HepG2 (cell line): ENCODE measurements at regions not wholly inside any gene's neighbourhood (a gene's known extent, or its start where the extent isn't known, plus 50 kb on each side); places are given as distances from the start of the nearest gene placed in this dataset.

Experiments
- ATF1 ChIP-seq: IDR thresholded peaks from 2 replicates; pipeline ENCODE4 v1.6.1; 2016; ENCODE audit warnings: mild to moderate bottlenecking, control low read depth
- CBX1 ChIP-seq: IDR thresholded peaks from one replicate; pipeline ENCODE4 v1.6.1; 2016; ENCODE audit warnings: antibody characterized with exemption, low read depth
- GABPB1 ChIP-seq: IDR thresholded peaks from 2 replicates; pipeline ENCODE4 v1.6.1; 2016; ENCODE audit warnings: mild to moderate bottlenecking, missing genetic modification reagents, moderate library complexity, missing compliant biosample characterization
- GATAD2A ChIP-seq: IDR thresholded peaks from 2 replicates; pipeline ENCODE4 v1.6.1; 2016
- GPN1 ChIP-seq: sonication (generic); formaldehyde crosslinking; IDR thresholded peaks from 2 replicates; pipeline ENCODE4 v1.5.1; 2020; ENCODE audit warnings: missing genetic modification reagents, borderline replicate concordance
- HMGA1 ChIP-seq: sonication (generic); formaldehyde crosslinking; conservative IDR thresholded peaks from 2 replicates; pipeline ENCODE4 v1.4.0; 2020; ENCODE audit warnings: missing genetic modification reagents
- HNF4A ChIP-seq: sonication (generic); formaldehyde crosslinking; IDR thresholded peaks from 2 replicates; pipeline ENCODE4 v1.4.0; 2020; ENCODE audit warnings: missing genetic modification reagents
- KDM5A ChIP-seq: fragments of 200-600 bp; sonication (generic); IDR thresholded peaks from 2 replicates; pipeline ENCODE4 v1.7.0; 2018; ENCODE audit warnings: antibody characterized with exemption, mild to moderate bottlenecking, low read length, borderline replicate concordance
- MAFF ChIP-seq: IDR thresholded peaks from 2 replicates; pipeline ENCODE4 v1.6.1; 2011; ENCODE audit warnings: low read depth, low read length, improper control_type of control experiment
- MAFK ChIP-seq, 2 experiments: IDR thresholded peaks in 1 of 2; conservative IDR thresholded peaks in 1 of 2; 2 replicates each; pipeline ENCODE4 v1.6.1; 2011; ENCODE audit warnings: improper control_type of control experiment in 2 of 2, low read length in 2 of 2
- MIXL1 ChIP-seq: IDR thresholded peaks from 2 replicates; pipeline ENCODE4 v1.6.1; 2016
- NFE2 ChIP-seq: sonication (generic); formaldehyde crosslinking; IDR thresholded peaks from 2 replicates; pipeline ENCODE4 v1.4.0; 2020; ENCODE audit warnings: missing genetic modification reagents
- NFIC ChIP-seq: IDR thresholded peaks from 2 replicates; pipeline ENCODE4 v1.6.1; 2012; ENCODE audit warnings: mild to moderate bottlenecking, low read length, inconsistent platforms
- ONECUT2 ChIP-seq: sonication (generic); formaldehyde crosslinking; IDR thresholded peaks from 2 replicates; pipeline ENCODE4 v1.4.0; 2020; ENCODE audit warnings: missing genetic modification reagents
- PPARG ChIP-seq: conservative IDR thresholded peaks from 2 replicates; pipeline ENCODE4 v1.6.1; 2016; ENCODE audit warnings: missing biosample characterization, missing genetic modification reagents
- SAP130 ChIP-seq: IDR thresholded peaks from 2 replicates; pipeline ENCODE4 v1.6.1; 2016; ENCODE audit warnings: low read depth
- SIN3A ChIP-seq: IDR thresholded peaks from 2 replicates; pipeline ENCODE4 v1.6.1; 2011; ENCODE audit warnings: low read depth, mild to moderate bottlenecking, control low read depth, low read length, borderline replicate concordance
- SNAI1 ChIP-seq: sonication (generic); formaldehyde crosslinking; IDR thresholded peaks from 2 replicates; pipeline ENCODE4 v1.5.0; 2020; ENCODE audit warnings: mild to moderate bottlenecking, missing genetic modification reagents, borderline replicate concordance
- SUZ12 ChIP-seq: fragments of 150-350 bp; IDR thresholded peaks from 2 replicates; pipeline ENCODE4 v1.6.1; 2014; ENCODE audit warnings: low read depth, low read length
- ZFP37 ChIP-seq: sonication (generic); formaldehyde crosslinking; IDR thresholded peaks from 2 replicates; pipeline ENCODE4 v1.4.0; 2020; ENCODE audit warnings: missing genetic modification reagents, borderline replicate concordance
- ZNF251 ChIP-seq: sonication (generic); formaldehyde crosslinking; IDR thresholded peaks from 2 replicates; pipeline ENCODE4 v1.9.0; 2021; ENCODE audit warnings: mild to moderate bottlenecking, missing genetic modification reagents
- ZNF256 ChIP-seq: sonication (generic); formaldehyde crosslinking; conservative IDR thresholded peaks from 2 replicates; pipeline ENCODE4 v1.4.0; 2020; ENCODE audit warnings: missing genetic modification reagents
- ZNF317 ChIP-seq: sonication (generic); formaldehyde crosslinking; IDR thresholded peaks from 2 replicates; pipeline ENCODE4 v1.5.0; 2020; ENCODE audit warnings: mild to moderate bottlenecking, missing genetic modification reagents
- ZNF484 ChIP-seq: sonication (generic); formaldehyde crosslinking; IDR thresholded peaks from 2 replicates; pipeline ENCODE4 v1.5.1; 2020; ENCODE audit warnings: mild to moderate bottlenecking, low read depth, missing genetic modification reagents, borderline replicate concordance
- ZNF549 ChIP-seq: sonication (generic); formaldehyde crosslinking; IDR thresholded peaks from 2 replicates; pipeline ENCODE4 v1.5.0; 2020; ENCODE audit warnings: missing genetic modification reagents
- ZNF570 ChIP-seq: sonication (generic); formaldehyde crosslinking; IDR thresholded peaks from 2 replicates; pipeline ENCODE4 v1.4.0; 2020; ENCODE audit warnings: mild to moderate bottlenecking, missing genetic modification reagents, borderline replicate concordance
- ZNF720 ChIP-seq: sonication (generic); formaldehyde crosslinking; IDR thresholded peaks from 2 replicates; pipeline ENCODE4 v1.4.0; 2020; ENCODE audit warnings: missing genetic modification reagents
- ZNF816 ChIP-seq: sonication (generic); formaldehyde crosslinking; IDR thresholded peaks from 2 replicates; pipeline ENCODE4 v1.8.0; 2022; ENCODE audit warnings: missing genetic modification reagents, mild to moderate bottlenecking, borderline replicate concordance
- TF ChIP-seq, protein P1 (sequence below): sonication (generic); formaldehyde crosslinking; IDR thresholded peaks from 2 replicates; pipeline ENCODE4 v1.5.0; 2020; ENCODE audit warnings: missing genetic modification reagents
- TF ChIP-seq, protein P2 (sequence below): sonication (generic); formaldehyde crosslinking; IDR thresholded peaks from 2 replicates; pipeline ENCODE4 v1.4.0; 2020; ENCODE audit warnings: mild to moderate bottlenecking, missing genetic modification reagents
- TF ChIP-seq, protein P3 (sequence below): sonication (generic); formaldehyde crosslinking; IDR thresholded peaks from 2 replicates; pipeline ENCODE4 v1.4.0; 2020; ENCODE audit warnings: missing genetic modification reagents, mild to moderate bottlenecking, borderline replicate concordance

DNA sequence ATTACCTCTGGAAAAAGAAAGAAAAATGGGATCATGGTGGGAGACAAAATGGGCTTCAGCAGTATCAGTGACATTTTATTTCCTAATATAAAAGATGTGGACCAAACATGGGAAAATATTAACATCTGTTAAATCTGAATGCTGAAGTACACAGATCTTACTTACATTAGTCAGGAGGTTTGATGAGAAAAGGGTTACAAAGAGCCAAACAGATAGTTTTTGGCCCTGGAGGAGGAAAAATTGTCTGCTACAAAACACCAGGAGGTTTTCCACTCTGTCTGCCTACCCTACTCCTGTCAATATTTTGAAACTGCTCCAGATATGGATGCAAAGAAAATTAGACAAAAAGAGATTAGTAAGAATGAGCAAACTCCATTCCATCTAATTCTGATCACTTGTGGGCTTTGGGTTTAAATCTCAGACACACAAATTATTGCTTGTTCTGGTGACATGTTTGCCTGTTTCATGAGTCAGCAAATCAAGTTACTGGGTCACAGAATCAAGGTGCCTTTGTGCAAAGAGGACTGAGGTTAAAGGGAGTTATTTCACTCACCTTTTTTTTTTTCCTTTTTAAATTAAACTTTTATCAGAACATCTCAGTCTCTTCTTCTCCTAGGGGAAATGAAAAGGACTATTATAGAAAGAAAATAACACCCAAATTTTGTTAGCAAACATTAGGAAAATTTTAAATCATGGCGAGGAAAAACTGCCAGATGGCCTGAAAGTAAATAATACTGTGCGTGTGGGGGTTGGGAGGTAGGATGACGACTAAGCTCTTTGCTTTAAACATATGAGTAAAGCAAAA is 87.0 kb upstream of the SPATS2L start (continued):
- TF ChIP-seq SIN3A (no peak), SNAI1 (CRISPR knock-in tag) (no peak), MAFF (peak; percentile 100), ZNF549 (CRISPR knock-in tag) (no peak), CBX1 (no peak), GATAD2A (CRISPR knock-in tag) (peak; percentile 53), ONECUT2 (CRISPR knock-in tag) (no peak), PPARG (CRISPR knock-in tag) (0 out of 2 replicates have a peak, but pooled peaks have one; percentile 12), KDM5A (no peak), HMGA1 (CRISPR knock-in tag) (no peak), NFIC (peak; percentile 39; the same call in 1 of the 2 replicates), SAP130 (CRISPR knock-in tag) (peak; percentile 41), ATF1 (CRISPR knock-in tag) (peak; percentile 62; the same call in 1 of the 2 replicates), ZNF251 (no peak), ZNF570 (CRISPR knock-in tag) (no peak), NFE2 (CRISPR knock-in tag) (peak; percentile 60; the same call in 1 of the 2 replicates), GPN1 (no peak), ZNF484 (CRISPR knock-in tag) (no peak), ZNF720 (no peak), HNF4A (CRISPR knock-in tag) (peak; percentile 27; the same call in 1 of the 2 replicates), SUZ12 (no peak), ZNF816 (CRISPR knock-in tag) (0 out of 2 replicates have a peak, but pooled peaks have one; percentile 62), MAFK (conservative IDR thresholded peaks at IDR 0.05 in 1 of 2, IDR thresholded peaks at IDR 0.05 in 1 of 2; ENCODE audit: low read length in 2 of 2) (peak; percentile 100), ZFP37 (CRISPR knock-in tag) (no peak), ZNF256 (CRISPR knock-in tag) (no peak), ZNF317 (0 out of 2 replicates have a peak, but pooled peaks have one; percentile 22), GABPB1 (no peak), MIXL1 (peak; percentile 37; the same call in 1 of the 2 replicates)
- TF ChIP-seq, protein P1, sequence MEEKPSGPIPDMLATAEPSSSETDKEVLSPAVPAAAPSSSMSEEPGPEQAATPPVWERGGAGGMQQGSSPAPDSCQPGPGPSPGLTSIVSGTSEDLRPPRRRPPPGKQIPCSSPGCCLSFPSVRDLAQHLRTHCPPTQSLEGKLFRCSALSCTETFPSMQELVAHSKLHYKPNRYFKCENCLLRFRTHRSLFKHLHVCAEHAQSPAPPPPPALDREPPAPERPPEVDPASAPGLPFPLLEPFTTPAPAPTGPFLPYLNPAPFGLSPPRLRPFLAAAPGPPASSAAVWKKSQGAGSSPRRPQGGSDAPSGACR, result no peak
- TF ChIP-seq, protein P2, sequence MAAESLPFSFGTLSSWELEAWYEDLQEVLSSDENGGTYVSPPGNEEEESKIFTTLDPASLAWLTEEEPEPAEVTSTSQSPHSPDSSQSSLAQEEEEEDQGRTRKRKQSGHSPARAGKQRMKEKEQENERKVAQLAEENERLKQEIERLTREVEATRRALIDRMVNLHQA (CRISPR knock-in tag), result no peak
- TF ChIP-seq, protein P3, sequence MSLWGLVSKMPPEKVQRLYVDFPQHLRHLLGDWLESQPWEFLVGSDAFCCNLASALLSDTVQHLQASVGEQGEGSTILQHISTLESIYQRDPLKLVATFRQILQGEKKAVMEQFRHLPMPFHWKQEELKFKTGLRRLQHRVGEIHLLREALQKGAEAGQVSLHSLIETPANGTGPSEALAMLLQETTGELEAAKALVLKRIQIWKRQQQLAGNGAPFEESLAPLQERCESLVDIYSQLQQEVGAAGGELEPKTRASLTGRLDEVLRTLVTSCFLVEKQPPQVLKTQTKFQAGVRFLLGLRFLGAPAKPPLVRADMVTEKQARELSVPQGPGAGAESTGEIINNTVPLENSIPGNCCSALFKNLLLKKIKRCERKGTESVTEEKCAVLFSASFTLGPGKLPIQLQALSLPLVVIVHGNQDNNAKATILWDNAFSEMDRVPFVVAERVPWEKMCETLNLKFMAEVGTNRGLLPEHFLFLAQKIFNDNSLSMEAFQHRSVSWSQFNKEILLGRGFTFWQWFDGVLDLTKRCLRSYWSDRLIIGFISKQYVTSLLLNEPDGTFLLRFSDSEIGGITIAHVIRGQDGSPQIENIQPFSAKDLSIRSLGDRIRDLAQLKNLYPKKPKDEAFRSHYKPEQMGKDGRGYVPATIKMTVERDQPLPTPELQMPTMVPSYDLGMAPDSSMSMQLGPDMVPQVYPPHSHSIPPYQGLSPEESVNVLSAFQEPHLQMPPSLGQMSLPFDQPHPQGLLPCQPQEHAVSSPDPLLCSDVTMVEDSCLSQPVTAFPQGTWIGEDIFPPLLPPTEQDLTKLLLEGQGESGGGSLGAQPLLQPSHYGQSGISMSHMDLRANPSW, result 0 out of 2 replicates have a peak, but pooled peaks have one; percentile 8
